NT2/D1 (cell line): ENCODE measurements at regions not wholly inside any gene's neighbourhood (a gene's known extent, or its start where the extent isn't known, plus 50 kb on each side); places are given as distances from the start of the nearest gene placed in this dataset.

Experiments
- DNase-seq: peaks from one replicate; pipeline ENCODE4 v3.0.0-alpha.2; 2011; ENCODE audit warnings: low read depth, low spot score
- H3K27me3 ChIP-seq: 2 replicates; pipeline ENCODE4 v1.6.0; 2011; ENCODE audit warnings: mild to moderate bottlenecking; ENCODE audit not compliant: insufficient read length, insufficient read depth
- H3K36me3 ChIP-seq: 2 replicates; pipeline ENCODE4 v1.6.1; 2011; ENCODE audit warnings: mild to moderate bottlenecking, low read length, mixed read lengths; ENCODE audit not compliant: insufficient read depth, insufficient read length
- H3K4me1 ChIP-seq: 2 replicates; pipeline ENCODE4 v1.5.1; 2011; ENCODE audit not compliant: insufficient read depth, insufficient read length
- H3K4me3 ChIP-seq: 2 replicates; pipeline ENCODE4 v1.5.1; 2011; ENCODE audit warnings: low read depth; ENCODE audit not compliant: insufficient read length
- H3K9ac ChIP-seq: 2 replicates; pipeline ENCODE4 v1.6.0; 2011; ENCODE audit warnings: low read depth; ENCODE audit not compliant: insufficient read length
- H3K9me3 ChIP-seq: 2 replicates; pipeline ENCODE4 v1.5.1; 2011; ENCODE audit warnings: mild to moderate bottlenecking, low read length; ENCODE audit not compliant: insufficient read depth
- SUZ12 ChIP-seq: IDR thresholded peaks from 2 replicates; pipeline ENCODE4 v1.6.1; 2011; ENCODE audit not compliant: insufficient read length, insufficient read depth; ENCODE audit errors: extremely low read depth
- YY1 ChIP-seq: IDR thresholded peaks from 2 replicates; pipeline ENCODE4 v1.6.1; 2011; ENCODE audit not compliant: insufficient read length, insufficient read depth
- ZNF274 ChIP-seq: IDR thresholded peaks from 2 replicates; pipeline ENCODE4 v1.6.1; 2011; ENCODE audit warnings: mild to moderate bottlenecking, low read depth, low read length

- Histone ChIP-seq H3K4me1 (no peaks in the 10 kb centered on the region), H3K9me3 (no peaks in the 10 kb centered on the region), H3K27me3 (no peaks in the 10 kb centered on the region), H3K36me3 (no peaks in the 10 kb centered on the region), H3K9ac (no peak overlapping the region), H3K4me3 (no peak overlapping the region)
- no peak for DNase-seq
- TF ChIP-seq ZNF274 (no peak), YY1 (no peak), SUZ12 (no peak)
Observed at GRCh38 chr6:66687611-66688140, 980.6 kb upstream of the EYS start.

GRCh38 chr6:66675906-66676305 is 968.9 kb upstream of the EYS start:
- no peaks in the 10 kb centered on the region for H3K36me3 ChIP-seq
- H3K4me3 ChIP-seq, result no peak overlapping the region
- TF ChIP-seq YY1 (no peak), ZNF274 (no peak), SUZ12 (no peak)
- no peak overlapping the region for H3K9ac ChIP-seq
- no peaks in the 10 kb centered on the region for H3K9me3 ChIP-seq
- no peak for DNase-seq
- no peaks in the 10 kb centered on the region for H3K4me1 ChIP-seq
- H3K27me3 ChIP-seq, result no peaks in the 10 kb centered on the region

GRCh38 chr6:66664112-66664511 is 957.1 kb upstream of the EYS start:
- H3K9ac ChIP-seq, result no peak overlapping the region
- TF ChIP-seq ZNF274 (no peak), SUZ12 (no peak), YY1 (no peak)
- no peaks in the 10 kb centered on the region for H3K27me3 ChIP-seq
- H3K9me3 ChIP-seq, result no peaks in the 10 kb centered on the region
- no peak overlapping the region for H3K4me3 ChIP-seq
- no peaks in the 10 kb centered on the region for H3K36me3 ChIP-seq
- H3K4me1 ChIP-seq, result no peaks in the 10 kb centered on the region
- no peak for DNase-seq

- Histone ChIP-seq H3K36me3 (no peaks in the 10 kb centered on the region), H3K4me1 (no peaks in the 10 kb centered on the region), H3K9ac (no peak overlapping the region), H3K27me3 (no peaks in the 10 kb centered on the region), H3K4me3 (no peak overlapping the region), H3K9me3 (no peaks in the 10 kb centered on the region)
- DNase-seq, result no peak
- TF ChIP-seq ZNF274 (no peak), YY1 (no peak), SUZ12 (no peak)
Observed at GRCh38 chr6:66662721-66663507, 955.9 kb upstream of the EYS start.

GRCh38 chr6:66662196-66662595 is 955.2 kb upstream of the EYS start:
- Histone ChIP-seq H3K9ac (no peak overlapping the region), H3K4me3 (no peak overlapping the region), H3K27me3 (no peaks in the 10 kb centered on the region), H3K36me3 (no peaks in the 10 kb centered on the region), H3K9me3 (no peaks in the 10 kb centered on the region), H3K4me1 (no peaks in the 10 kb centered on the region)
- no peak for DNase-seq
- TF ChIP-seq YY1 (no peak), ZNF274 (no peak), SUZ12 (no peak)

GRCh38 chr6:66655420-66655819 is 948.4 kb upstream of the EYS start:
- H3K4me1 ChIP-seq, result no peaks in the 10 kb centered on the region
- TF ChIP-seq ZNF274 (no peak), SUZ12 (no peak), YY1 (no peak)
- no peak overlapping the region for H3K9ac ChIP-seq
- H3K9me3 ChIP-seq, result no peaks in the 10 kb centered on the region
- H3K36me3 ChIP-seq, result no peaks in the 10 kb centered on the region
- DNase-seq, result no peak
- no peaks in the 10 kb centered on the region for H3K27me3 ChIP-seq
- H3K4me3 ChIP-seq, result no peak overlapping the region

- Histone ChIP-seq H3K9me3 (no peaks in the 10 kb centered on the region), H3K4me1 (no peaks in the 10 kb centered on the region), H3K36me3 (no peaks in the 10 kb centered on the region), H3K9ac (no peak overlapping the region), H3K27me3 (no peaks in the 10 kb centered on the region), H3K4me3 (no peak overlapping the region)
- TF ChIP-seq SUZ12, result no peak
- TF ChIP-seq YY1, result no peak
- no peak for TF ChIP-seq ZNF274
- no peak for DNase-seq
Observed at GRCh38 chr6:66638518-66638917, 931.5 kb upstream of the EYS start.
